Activated CD8-positive, alpha-beta T cell treated with anti-CD3 and anti-CD28 coated beads for 36 hours (primary cell): ENCODE measurements at regions not wholly inside any gene's neighbourhood (a gene's known extent, or its start where the extent isn't known, plus 50 kb on each side); places are given as distances from the start of the nearest gene placed in this dataset.

ENCODE experiments used
- ATAC-seq: fragments of 200-7000 bp; cut with Tn5 transposase; one replicate; pipeline ENCODE4 v1.10.0; 2021; ENCODE audit warnings: mild to moderate bottlenecking, moderate library complexity
- CTCF ChIA-PET: fragments of 350-600 bp; sonication (Branson Sonifier 250); formaldehyde crosslinking; loops from one replicate; lab custom pipeline; 2021; ENCODE audit warnings: antibody characterized with exemption; lab: Charles Lee
- POLR2A ChIA-PET: fragments of 350-600 bp; sonication (Branson Sonifier 250); formaldehyde crosslinking; loops from one replicate; lab custom pipeline; 2021; ENCODE audit warnings: antibody characterized with exemption; lab: Charles Lee
- DNase-seq: peaks from one replicate; pipeline ENCODE4 v3.0.0-alpha.2; 2020
- H3K27ac Mint-ChIP-seq: one replicate; pipeline ENCODE4 v1.8.0; 2021; ENCODE audit warnings: mild to moderate bottlenecking, mixed read lengths
- H3K27me3 Mint-ChIP-seq: one replicate; pipeline ENCODE4 v1.8.0; 2021; ENCODE audit warnings: mixed read lengths
- H3K36me3 Mint-ChIP-seq: one replicate; pipeline ENCODE4 v1.8.0; 2021; ENCODE audit warnings: low read depth, mixed read lengths
- H3K4me1 Mint-ChIP-seq: one replicate; pipeline ENCODE4 v1.8.0; 2021; ENCODE audit warnings: low read depth, mixed read lengths
- H3K4me3 Mint-ChIP-seq: one replicate; pipeline ENCODE4 v1.8.0; 2021; ENCODE audit warnings: mild to moderate bottlenecking, moderate library complexity, mixed read lengths
- H3K9me3 Mint-ChIP-seq: one replicate; pipeline ENCODE4 v1.8.0; 2021; ENCODE audit warnings: mixed read lengths
- intact Hi-C: fragments of 100-400 bp; cut with micrococcal nuclease; formaldehyde crosslinking; loops from one replicate; pipeline ENCODE4 v1.10.0; 2022
- TF ChIP-seq, protein P1 (sequence below): fragments of 200-600 bp; IDR thresholded peaks from one replicate; pipeline ENCODE4 v1.8.0; 2022; ENCODE audit warnings: antibody characterized with exemption, mild to moderate bottlenecking

DNA sequence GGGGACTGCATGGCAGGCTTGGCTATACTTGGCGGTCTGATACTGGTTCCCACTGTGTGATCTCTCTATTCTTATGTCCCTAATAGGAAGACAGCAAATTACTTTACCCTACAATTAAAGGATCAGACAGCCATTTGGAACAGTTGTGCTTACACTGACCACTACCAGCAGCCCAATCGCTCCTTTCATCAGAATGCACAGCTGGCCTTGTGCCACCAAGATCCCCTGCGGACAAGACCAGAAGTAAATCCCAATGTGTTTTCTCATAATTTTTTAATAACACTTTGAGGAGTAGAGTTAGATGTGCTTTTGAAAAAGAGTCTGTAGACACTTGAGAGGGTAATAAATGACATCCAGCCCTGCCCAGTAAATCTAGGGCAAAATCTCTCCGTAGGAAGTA lies 297.2 kb upstream of the ZNF32 start:
- POLR2A ChIA-PET, result no interaction called here
- intact Hi-C loops, result no loop called here
- CTCF ChIA-PET, result no interaction called here
- Mint-ChIP-seq H3K4me3 (no peak overlapping the region), H3K27me3 (peaks cover 2% of the 10 kb centered on the region), H3K27ac (no peak overlapping the region), H3K4me1 (peaks cover 16% of the 10 kb centered on the region), H3K9me3 (peaks cover 6% of the 10 kb centered on the region), H3K36me3 (no peaks in the 10 kb centered on the region)
- TF ChIP-seq, protein P1, sequence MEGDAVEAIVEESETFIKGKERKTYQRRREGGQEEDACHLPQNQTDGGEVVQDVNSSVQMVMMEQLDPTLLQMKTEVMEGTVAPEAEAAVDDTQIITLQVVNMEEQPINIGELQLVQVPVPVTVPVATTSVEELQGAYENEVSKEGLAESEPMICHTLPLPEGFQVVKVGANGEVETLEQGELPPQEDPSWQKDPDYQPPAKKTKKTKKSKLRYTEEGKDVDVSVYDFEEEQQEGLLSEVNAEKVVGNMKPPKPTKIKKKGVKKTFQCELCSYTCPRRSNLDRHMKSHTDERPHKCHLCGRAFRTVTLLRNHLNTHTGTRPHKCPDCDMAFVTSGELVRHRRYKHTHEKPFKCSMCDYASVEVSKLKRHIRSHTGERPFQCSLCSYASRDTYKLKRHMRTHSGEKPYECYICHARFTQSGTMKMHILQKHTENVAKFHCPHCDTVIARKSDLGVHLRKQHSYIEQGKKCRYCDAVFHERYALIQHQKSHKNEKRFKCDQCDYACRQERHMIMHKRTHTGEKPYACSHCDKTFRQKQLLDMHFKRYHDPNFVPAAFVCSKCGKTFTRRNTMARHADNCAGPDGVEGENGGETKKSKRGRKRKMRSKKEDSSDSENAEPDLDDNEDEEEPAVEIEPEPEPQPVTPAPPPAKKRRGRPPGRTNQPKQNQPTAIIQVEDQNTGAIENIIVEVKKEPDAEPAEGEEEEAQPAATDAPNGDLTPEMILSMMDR, result no peak
- ATAC-seq, result no peak
- no peak for DNase-seq

DNA sequence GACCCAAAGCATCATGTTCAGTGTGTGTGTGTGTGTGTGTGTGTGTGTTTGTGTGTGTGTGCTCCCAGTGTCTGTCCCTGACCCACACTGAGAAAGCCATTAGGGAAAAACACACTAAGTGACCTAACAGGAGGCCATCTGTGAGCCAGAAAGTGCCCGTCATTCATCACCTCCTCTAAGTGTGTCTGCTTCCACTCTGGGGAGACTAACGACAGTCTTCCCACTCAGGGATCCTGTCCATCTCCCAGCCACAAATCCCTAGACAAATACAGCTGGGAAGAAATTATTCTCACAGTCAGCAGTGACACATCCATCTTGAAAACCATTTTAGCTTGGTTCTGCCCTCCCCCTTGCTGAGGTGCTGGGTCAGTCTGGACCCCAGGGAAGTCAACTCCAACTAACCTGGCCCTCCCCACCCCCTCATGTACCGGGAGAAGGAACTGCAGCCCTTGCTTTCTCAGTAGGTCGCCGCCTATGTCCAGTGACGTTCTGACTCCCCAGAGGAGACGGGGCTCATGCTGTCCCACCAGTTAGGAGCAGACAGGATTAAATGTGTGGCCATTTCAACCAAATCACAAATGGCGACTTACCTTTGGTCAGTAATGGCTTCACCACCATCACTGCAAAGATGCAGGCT lies 296.5 kb upstream of the ZNF32 start:
- peaks cover 18% of the 10 kb centered on the region for H3K4me1 Mint-ChIP-seq
- POLR2A ChIA-PET, result no interaction called here
- peaks cover 6% of the 10 kb centered on the region for H3K9me3 Mint-ChIP-seq
- TF ChIP-seq, protein P1, result no peak
- no peaks in the 10 kb centered on the region for H3K36me3 Mint-ChIP-seq
- no peak overlapping the region for H3K27ac Mint-ChIP-seq
- H3K27me3 Mint-ChIP-seq, result peaks cover 2% of the 10 kb centered on the region
- intact Hi-C loops, result no loop called here
- H3K4me3 Mint-ChIP-seq, result no peak overlapping the region
- ATAC-seq (no peak), DNase-seq (no peak)
- CTCF ChIA-PET, result no interaction called here

DNA sequence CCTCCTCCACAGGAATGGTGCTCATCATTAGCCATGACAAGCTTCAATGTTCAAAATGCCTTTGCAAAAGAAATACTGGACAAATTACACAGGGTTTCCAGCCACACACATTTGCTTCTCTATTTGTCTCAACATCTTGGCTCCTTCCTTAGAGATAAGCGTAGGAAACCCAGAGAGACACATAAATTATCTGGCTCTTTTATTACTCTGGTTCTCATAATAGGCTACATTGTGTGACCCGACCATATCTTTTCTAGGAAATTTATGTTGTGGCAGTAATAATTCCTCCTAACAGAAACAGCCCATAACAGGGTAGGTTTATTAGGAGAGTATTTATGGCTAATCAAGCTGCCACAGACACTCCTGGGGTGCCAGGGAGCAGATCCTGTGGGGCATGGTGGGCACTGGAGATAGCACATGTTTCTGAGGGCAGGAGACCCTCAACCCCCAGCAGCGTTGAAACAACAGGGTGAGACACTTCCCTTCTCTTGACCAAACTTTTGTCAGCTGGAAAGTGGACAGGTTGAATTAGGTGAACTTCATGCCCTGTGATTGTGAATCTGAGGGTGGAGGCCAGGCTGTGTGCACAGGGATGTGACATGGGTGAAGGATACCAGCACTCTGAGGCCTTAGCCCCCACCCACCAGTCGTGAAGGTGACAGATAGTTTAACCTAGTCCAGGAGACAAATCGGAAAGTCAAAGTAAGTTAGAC lies 295.9 kb upstream of the ZNF32 start:
- Mint-ChIP-seq H3K27ac (no peak overlapping the region), H3K4me1 (peaks cover 24% of the 10 kb centered on the region), H3K27me3 (peaks cover 2% of the 10 kb centered on the region), H3K36me3 (no peaks in the 10 kb centered on the region), H3K4me3 (no peak overlapping the region), H3K9me3 (peaks cover 6% of the 10 kb centered on the region)
- TF ChIP-seq, protein P1, result no peak
- ChIA-PET POLR2A (no interaction called here), CTCF (no interaction called here)
- ATAC-seq, result no peak
- intact Hi-C loops, result no loop called here
- no peak for DNase-seq

DNA sequence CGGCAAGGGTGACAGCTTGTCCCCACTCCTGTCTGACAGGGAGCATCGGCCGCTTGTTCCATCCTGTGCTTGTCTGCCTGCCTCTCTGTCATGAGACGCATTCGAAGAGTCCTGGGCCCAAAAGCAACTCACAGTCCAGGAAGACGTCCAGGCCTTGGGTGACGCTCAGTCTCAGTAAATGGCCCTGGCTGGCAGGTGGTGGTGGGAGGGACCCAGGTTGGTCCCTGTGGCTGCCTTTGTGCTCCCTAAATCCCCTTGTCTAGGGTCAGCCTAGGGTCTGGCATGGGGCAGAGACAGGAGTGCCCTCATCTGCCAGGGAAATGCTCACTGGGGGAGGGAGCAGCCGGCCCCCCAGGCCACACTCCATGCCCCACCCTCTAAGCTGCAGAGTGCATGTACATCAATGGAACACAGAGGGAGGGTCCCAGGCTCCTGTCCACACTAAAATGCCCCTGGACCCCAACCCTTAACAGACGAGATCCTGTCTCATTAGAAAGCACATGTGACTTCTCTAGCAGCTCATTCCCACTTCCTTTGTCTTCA lies 295.2 kb upstream of the ZNF32 start:
- H3K9me3 Mint-ChIP-seq, result peaks cover 6% of the 10 kb centered on the region
- ChIA-PET CTCF (no interaction called here), POLR2A (no interaction called here)
- peaks cover 25% of the 10 kb centered on the region for H3K4me1 Mint-ChIP-seq
- DNase-seq (no peak), ATAC-seq (no peak)
- H3K27me3 Mint-ChIP-seq, result peaks cover 2% of the 10 kb centered on the region
- H3K4me3 Mint-ChIP-seq, result no peak overlapping the region
- H3K36me3 Mint-ChIP-seq, result no peaks in the 10 kb centered on the region
- intact Hi-C loops, result no loop called here
- no peak overlapping the region for H3K27ac Mint-ChIP-seq
- TF ChIP-seq, protein P1, result no peak
